Erythroblast (primary cell): ENCODE measurements at regions not wholly inside any gene's neighbourhood (a gene's known extent, or its start where the extent isn't known, plus 50 kb on each side); places are given as distances from the start of the nearest gene placed in this dataset.
"Not testable (repeated sequence)": the region's sequence is repeated elsewhere in the genome, so short reads cannot be mapped to it uniquely, and the experiment has no call there.

Experiments used
- DNase-seq, 2 experiments: peaks; one replicate each; lab custom pipeline; 2025; lab: John Stamatoyannopoulos, UW
- GATA1 ChIP-seq: IDR thresholded peaks from 2 replicates; pipeline ENCODE4 v1.6.1; 2011; ENCODE audit warnings: low read depth, mild to moderate bottlenecking, control low read depth, low read length, moderate library complexity
- POLR2A ChIP-seq: IDR thresholded peaks from 2 replicates; pipeline ENCODE4 v1.6.1; 2011; ENCODE audit warnings: mild to moderate bottlenecking, low read length

DNA sequence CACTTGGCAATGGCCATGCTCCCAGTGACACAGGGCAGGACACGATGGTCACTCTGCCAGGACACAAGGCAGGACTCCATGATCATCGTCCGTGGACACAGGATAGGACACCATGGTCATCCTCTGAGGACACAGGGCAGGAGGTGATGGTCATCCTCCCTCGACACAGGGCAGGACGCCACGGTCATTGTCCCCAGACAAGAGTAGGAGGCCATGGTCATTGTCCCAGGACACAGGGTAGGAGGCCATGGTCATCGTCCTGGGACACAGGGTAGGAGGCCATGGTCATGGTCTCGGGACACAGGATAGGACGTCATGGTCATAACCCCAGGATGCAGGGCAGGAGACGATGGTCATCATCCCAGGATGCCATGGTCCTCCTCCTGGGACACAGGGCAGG lies 289.2 kb downstream of the TCERG1L start:
- no peak for DNase-seq
- TF ChIP-seq POLR2A (no peak), GATA1 (no peak)

DNA sequence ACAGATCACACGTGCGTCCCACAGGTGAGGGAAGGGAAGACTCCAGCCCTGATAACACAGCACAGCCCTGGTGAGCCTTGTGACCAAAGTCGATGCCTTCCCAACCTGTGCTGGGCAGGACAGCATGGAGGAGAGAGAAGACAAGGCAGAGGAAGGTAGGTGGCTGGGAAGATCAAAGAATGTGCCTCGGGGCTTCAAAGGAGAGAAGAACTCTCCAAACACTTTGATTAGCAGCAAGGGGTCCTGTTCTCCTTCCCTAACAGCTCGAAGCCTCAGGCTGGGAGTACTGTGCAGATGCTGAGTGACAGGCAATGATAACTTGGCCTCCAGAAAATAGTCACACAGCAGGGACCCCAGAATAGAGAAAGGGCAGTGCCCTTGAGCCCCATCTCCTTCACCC lies 288.5 kb downstream of the TCERG1L start:
- TF ChIP-seq POLR2A (no peak), GATA1 (no peak)
- DNase-seq = no peak

DNA sequence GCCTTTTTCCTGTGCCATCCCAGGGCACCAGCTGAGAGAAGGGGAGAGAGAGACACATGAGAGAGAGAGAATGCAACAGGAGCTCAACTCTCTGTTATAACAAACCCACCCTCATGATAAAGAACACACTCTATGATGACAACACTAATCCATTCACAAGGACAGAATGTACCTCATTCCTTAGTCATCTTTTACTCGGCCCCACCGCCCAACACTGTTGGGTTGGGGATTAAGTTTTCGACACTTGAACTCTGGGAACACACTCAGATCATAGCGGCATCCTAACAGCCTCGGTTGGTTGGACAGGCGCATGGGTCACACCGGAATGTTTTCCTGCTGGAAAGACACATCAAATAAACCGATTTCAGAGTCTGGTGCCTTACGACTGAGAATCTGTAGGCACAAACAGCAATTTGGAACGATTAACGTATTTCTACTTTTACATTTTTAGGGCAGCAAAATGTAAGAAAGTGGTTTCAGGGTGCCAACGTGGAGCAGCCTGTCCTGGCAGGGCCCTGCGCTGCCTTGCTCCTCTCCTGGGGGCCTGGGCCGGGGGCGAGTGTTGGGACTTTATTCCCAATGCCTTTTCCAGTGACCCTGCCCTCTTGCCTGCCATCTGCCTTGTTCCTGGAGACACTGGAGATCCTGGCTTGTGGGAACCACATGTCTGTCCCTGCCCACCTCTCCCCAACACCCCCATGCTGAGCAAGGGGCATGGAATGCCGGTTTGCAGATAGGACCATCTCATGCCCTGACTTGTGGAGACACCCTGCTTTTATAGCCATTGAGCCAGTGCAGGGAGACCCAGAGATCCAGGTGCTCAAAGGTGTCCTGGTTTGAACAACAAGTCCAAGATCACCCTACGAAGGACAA lies 287.0 kb downstream of the TCERG1L start:
- DNase-seq = no peak
- TF ChIP-seq POLR2A (no peak), GATA1 (no peak)

DNA sequence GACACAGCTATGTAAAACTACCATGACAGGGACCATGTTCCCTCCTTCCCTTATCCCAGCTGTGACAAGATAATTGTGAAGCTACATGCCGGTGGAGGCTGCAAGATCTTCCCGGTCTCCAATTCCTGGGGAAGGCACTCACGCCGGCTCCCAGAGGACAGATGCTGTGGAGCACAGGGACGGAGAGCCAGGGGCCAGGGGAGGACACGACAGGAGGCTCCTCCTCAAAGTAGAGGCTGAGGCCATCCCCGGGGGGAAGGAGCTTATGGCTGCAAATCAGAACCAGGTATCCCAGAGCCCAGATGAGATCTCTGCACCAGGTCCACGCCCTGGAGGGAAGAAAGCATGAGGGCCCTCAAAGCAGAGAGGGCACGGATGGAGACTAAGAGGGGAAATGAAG lies 286.2 kb downstream of the TCERG1L start:
- DNase-seq = no peak
- TF ChIP-seq POLR2A (no peak), GATA1 (no peak)

DNA sequence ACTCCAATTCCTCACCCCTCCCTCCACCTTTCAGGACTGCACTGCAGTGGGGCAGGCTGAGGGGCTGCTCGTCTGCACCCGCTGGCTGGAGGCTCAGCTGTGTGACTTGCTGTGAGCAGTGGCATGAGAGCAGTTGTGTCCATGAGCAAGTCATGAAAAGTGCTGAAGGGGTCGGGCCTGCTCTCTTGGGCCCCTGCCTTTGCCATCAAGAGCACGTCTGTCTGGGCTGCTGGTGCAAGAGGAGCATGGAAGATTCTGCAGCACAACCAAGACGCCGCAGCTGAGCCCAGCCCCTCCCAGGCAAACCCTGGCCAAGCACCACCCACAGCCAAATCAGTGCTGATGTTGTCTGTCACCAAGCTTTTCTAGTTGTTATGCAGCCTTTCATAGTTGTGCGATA lies 284.3 kb downstream of the TCERG1L start:
- no peak for TF ChIP-seq POLR2A
- no peak for TF ChIP-seq GATA1
- no peak for DNase-seq

- TF ChIP-seq GATA1 (no peak), POLR2A (no peak)
- no peak for DNase-seq
These were observed 280.2 kb downstream of the TCERG1L start for GRCh38 chr10:131031346-131031745.

- TF ChIP-seq GATA1 = no peak
- TF ChIP-seq POLR2A = no peak
- no peak for DNase-seq
These were observed 279.0 kb downstream of the TCERG1L start for GRCh38 chr10:131032329-131033165.

GRCh38 chr10:131033166-131034085 lies 278.1 kb downstream of the TCERG1L start:
- DNase-seq = no peak
- TF ChIP-seq POLR2A (no peak), GATA1 (no peak)

DNA sequence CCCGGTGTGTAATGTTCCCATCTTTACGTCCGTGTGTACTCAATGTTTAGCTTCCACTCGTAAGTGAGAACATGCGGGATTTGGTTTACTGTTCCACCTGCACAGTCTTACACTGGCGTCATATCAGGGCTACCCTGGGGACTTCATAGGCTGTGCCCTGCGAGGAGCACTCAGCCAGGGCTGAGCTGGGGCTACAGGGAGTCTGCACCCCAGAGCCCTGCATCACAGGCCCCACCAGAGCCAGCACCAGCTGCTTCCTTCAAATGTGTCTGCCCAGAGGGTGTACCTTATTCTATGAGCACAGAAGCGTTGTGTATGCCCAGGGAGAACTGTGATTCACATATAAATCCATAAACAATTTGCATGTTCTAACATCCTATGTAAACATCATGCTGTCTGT lies 277.1 kb downstream of the TCERG1L start:
- TF ChIP-seq POLR2A = no peak
- DNase-seq = no peak

DNA sequence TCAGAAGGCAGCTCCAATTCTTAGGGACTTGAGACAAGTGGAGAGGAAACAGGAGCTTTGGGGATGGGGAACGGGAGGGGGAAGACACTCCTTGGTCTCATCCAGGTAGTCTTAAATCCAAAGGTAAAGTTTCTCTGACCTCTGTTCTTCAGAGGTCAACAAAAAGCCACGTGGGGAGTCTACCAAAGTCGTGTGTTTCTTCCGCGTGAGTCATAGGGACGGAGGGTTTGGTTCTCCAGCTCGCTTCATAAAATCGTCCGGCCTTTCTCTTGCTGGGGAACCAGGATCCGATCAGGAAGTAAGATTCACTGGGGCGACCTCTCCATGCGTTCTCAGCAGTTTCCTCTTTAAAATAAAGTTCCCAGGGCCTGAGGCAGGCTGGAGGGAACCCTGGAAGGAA lies 275.7 kb downstream of the TCERG1L start:
- no peak for DNase-seq
- TF ChIP-seq GATA1 (no peak), POLR2A (no peak)

GRCh38 chr10:131038056-131038455 lies 273.5 kb downstream of the TCERG1L start:
- DNase-seq = no peak
- TF ChIP-seq GATA1 (no peak), POLR2A (no peak)

DNA sequence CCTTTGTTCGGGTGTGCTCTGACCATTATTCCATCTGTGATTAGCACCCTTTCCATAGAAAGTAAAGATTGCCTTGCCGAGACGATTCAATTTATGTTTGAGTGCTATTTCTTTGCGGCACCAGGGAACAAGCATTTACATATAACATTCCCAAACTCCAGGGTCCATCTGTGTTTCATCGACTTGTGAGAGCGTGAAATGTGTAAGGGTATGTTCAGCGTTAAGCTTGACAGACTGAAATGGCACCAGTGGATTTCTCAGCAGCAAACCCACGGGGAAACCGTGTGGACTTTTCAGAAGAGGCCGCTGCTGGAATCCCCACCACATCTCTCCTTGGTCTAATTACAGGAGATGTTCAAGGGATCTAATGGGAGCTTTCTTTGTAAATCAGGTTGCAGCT lies 270.5 kb downstream of the TCERG1L start:
- TF ChIP-seq POLR2A (no peak), GATA1 (no peak)
- no peak for DNase-seq

DNA sequence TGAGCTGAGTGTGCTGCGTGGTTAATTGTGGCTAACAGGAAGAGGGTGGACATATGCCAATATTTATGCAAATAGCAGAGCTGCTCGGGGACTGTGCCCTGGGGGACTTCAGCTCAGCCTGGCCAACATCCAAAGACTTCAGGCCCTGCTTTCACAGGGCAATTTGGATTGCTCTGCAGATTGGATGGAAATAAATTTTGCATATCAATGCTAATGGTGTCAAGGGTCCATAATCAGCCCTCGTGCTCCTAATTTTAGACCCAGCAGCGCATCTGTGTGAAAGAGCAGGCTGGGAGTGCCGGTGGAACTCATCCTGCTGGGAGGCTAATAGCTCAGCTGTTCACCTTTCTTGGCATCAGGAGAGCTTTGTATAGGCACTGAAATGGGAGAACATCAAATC lies 270.1 kb downstream of the TCERG1L start:
- DNase-seq = no peak
- TF ChIP-seq GATA1 (no peak), POLR2A (no peak)

DNA sequence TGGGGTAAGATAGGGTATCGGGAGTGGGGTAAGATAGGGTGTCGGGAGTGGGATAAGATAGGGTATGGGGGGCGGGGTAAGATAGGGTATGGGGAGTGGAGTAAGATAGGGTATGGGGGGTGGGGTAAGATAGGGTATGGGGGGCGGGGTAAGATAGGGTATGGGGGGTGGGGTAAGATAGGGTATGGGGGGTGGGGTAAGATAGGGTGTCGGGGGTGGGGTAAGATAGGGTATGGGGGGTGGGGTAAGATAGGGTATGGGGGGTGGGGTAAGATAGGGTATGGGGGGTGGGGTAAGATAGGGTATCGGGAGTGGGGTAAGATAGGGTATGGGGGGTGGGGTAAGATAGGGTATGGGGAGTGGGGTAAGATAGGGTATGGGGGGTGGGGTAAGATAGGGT lies 269.5 kb downstream of the TCERG1L start:
- not testable (repeated sequence) for DNase-seq
